ENCODE measurements at regions not wholly inside any gene's neighbourhood (a gene's known extent, or its start where the extent isn't known, plus 50 kb on each side); places are given as distances from the start of the nearest gene placed in this dataset.

- no peak overlapping the region for H3K27ac Mint-ChIP-seq (ENCODE audit: unreplicated experiment)
- TF ChIP-seq CTCF (IDR thresholded peaks at IDR 0.05; ENCODE audit: partially characterized antibody, unreplicated experiment), result no peak
- no peak for DNase-seq
- no peaks in the 10 kb centered on the region for H3K9me3 Mint-ChIP-seq (ENCODE audit: unreplicated experiment)
- H3K4me3 Mint-ChIP-seq (ENCODE audit: unreplicated experiment), result no peak overlapping the region
- H3K36me3 Mint-ChIP-seq (ENCODE audit: unreplicated experiment), result no peaks in the 10 kb centered on the region
- no peaks in the 10 kb centered on the region for H3K4me1 Mint-ChIP-seq (ENCODE audit: low read depth, unreplicated experiment)
- no peaks in the 10 kb centered on the region for H3K27me3 Mint-ChIP-seq (ENCODE audit: unreplicated experiment)
Observed at GRCh38 chr12:84089356-84089755, 823.2 kb downstream of the SLC6A15 start.

GRCh38 chr12:84085046-84085445 lies 827.6 kb downstream of the SLC6A15 start:
- no peaks in the 10 kb centered on the region for H3K4me1 Mint-ChIP-seq (ENCODE audit: low read depth, unreplicated experiment)
- no peak overlapping the region for H3K4me3 Mint-ChIP-seq (ENCODE audit: unreplicated experiment)
- H3K36me3 Mint-ChIP-seq (ENCODE audit: unreplicated experiment), result no peaks in the 10 kb centered on the region
- H3K27me3 Mint-ChIP-seq (ENCODE audit: unreplicated experiment), result no peaks in the 10 kb centered on the region
- no peak for DNase-seq
- H3K27ac Mint-ChIP-seq (ENCODE audit: unreplicated experiment), result no peak overlapping the region
- TF ChIP-seq CTCF (IDR thresholded peaks at IDR 0.05; ENCODE audit: partially characterized antibody, unreplicated experiment), result no peak
- no peaks in the 10 kb centered on the region for H3K9me3 Mint-ChIP-seq (ENCODE audit: unreplicated experiment)

- Mint-ChIP-seq H3K27me3 (ENCODE audit: unreplicated experiment) (no peaks in the 10 kb centered on the region), H3K4me3 (ENCODE audit: unreplicated experiment) (no peak overlapping the region)
Observed at GRCh38 chr12:84079626-84080025, 833.0 kb downstream of the SLC6A15 start.

GRCh38 chr12:84077679-84078078 lies 834.9 kb downstream of the SLC6A15 start:
- TF ChIP-seq CTCF (IDR thresholded peaks at IDR 0.05; ENCODE audit: partially characterized antibody, unreplicated experiment), result no peak
- Mint-ChIP-seq H3K4me3 (ENCODE audit: unreplicated experiment) (no peak overlapping the region), H3K36me3 (ENCODE audit: unreplicated experiment) (no peaks in the 10 kb centered on the region), H3K27ac (ENCODE audit: unreplicated experiment) (no peak overlapping the region), H3K4me1 (ENCODE audit: low read depth, unreplicated experiment) (no peaks in the 10 kb centered on the region), H3K27me3 (ENCODE audit: unreplicated experiment) (no peaks in the 10 kb centered on the region), H3K9me3 (ENCODE audit: unreplicated experiment) (no peaks in the 10 kb centered on the region)
- DNase-seq, result no peak

More at GRCh38 chr12:84079626-84080025, 833.0 kb downstream of the SLC6A15 start:
- H3K36me3 Mint-ChIP-seq (ENCODE audit: unreplicated experiment), result no peaks in the 10 kb centered on the region
- H3K4me1 Mint-ChIP-seq (ENCODE audit: low read depth, unreplicated experiment), result no peaks in the 10 kb centered on the region
- no peak overlapping the region for H3K27ac Mint-ChIP-seq (ENCODE audit: unreplicated experiment)
- TF ChIP-seq CTCF (IDR thresholded peaks at IDR 0.05; ENCODE audit: partially characterized antibody, unreplicated experiment), result no peak
- H3K9me3 Mint-ChIP-seq (ENCODE audit: unreplicated experiment), result no peaks in the 10 kb centered on the region
- DNase-seq, result no peak

GRCh38 chr12:84075991-84076390 lies 836.6 kb downstream of the SLC6A15 start:
- Mint-ChIP-seq H3K9me3 (ENCODE audit: unreplicated experiment) (no peaks in the 10 kb centered on the region), H3K4me1 (ENCODE audit: low read depth, unreplicated experiment) (no peaks in the 10 kb centered on the region), H3K4me3 (ENCODE audit: unreplicated experiment) (no peak overlapping the region), H3K27me3 (ENCODE audit: unreplicated experiment) (no peaks in the 10 kb centered on the region), H3K36me3 (ENCODE audit: unreplicated experiment) (no peaks in the 10 kb centered on the region), H3K27ac (ENCODE audit: unreplicated experiment) (no peak overlapping the region)
- no peak for TF ChIP-seq CTCF (IDR thresholded peaks at IDR 0.05; ENCODE audit: partially characterized antibody, unreplicated experiment)
- no peak for DNase-seq

All from glutamatergic neuron (in vitro differentiated cells).